ENCODE measurements at regions not wholly inside any gene's neighbourhood (a gene's known extent, or its start where the extent isn't known, plus 50 kb on each side); places are given as distances from the start of the nearest gene placed in this dataset.
"Not testable (repeated sequence)": the region's sequence is repeated elsewhere in the genome, so short reads cannot be mapped to it uniquely, and the experiment has no call there.

DNA sequence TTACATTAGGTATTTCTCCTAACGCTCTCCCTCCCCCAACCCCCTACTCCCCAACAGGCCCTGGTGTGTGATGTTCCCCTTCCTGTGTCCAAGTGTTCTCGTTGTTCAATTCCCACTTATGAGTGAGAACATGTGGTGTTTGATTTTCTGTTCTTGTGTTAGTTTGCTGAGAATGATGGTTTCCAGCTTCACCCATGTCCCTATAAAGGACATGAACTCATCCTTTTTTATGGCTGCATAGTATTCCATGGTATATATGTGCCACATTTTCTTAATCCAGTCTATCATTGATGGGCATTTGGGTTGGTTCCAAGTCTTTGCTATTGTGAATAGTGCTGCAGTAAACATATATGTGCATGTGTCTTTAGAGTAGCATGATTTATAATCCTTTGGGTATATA is 162.1 kb upstream of the DLX2 start:
- DNase-seq, result not testable (repeated sequence)

DNA sequence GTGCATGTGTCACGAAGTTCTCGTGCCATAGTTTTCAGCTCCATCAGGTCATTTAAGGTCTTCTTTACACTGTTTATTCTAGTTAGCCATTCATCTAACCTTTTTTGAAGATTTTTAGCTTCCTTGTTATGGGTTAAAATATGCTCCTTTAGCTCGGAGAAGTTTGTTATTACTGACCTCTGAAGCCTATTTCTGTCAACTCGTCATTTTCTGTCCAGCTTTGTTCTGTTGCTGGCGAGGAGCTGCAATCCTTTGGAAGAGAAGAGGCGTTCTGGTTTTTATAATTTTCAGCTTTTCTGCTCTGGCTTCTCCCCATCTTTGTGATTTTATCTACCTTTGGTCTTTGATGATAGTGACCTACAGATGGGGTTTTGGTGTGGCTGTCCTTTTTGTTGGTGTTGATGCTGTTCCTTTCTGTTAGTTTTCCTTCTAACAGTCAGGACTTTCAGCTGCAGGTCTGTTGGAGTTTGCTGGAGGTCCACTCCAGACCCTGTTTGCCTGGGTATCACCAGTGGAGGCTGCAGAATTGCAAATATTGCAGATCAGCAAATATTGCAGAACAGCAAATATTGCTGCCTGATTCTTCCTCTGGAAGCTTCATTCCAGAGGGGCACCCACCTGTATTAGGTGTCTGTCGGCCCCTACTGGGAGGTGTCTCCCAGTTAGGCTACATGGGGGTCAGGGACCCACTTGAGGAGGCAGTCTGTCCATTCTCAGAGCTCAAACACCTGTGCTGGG is 157.7 kb upstream of the ITGA6 start:
- DNase-seq, result not testable (repeated sequence)

DNA sequence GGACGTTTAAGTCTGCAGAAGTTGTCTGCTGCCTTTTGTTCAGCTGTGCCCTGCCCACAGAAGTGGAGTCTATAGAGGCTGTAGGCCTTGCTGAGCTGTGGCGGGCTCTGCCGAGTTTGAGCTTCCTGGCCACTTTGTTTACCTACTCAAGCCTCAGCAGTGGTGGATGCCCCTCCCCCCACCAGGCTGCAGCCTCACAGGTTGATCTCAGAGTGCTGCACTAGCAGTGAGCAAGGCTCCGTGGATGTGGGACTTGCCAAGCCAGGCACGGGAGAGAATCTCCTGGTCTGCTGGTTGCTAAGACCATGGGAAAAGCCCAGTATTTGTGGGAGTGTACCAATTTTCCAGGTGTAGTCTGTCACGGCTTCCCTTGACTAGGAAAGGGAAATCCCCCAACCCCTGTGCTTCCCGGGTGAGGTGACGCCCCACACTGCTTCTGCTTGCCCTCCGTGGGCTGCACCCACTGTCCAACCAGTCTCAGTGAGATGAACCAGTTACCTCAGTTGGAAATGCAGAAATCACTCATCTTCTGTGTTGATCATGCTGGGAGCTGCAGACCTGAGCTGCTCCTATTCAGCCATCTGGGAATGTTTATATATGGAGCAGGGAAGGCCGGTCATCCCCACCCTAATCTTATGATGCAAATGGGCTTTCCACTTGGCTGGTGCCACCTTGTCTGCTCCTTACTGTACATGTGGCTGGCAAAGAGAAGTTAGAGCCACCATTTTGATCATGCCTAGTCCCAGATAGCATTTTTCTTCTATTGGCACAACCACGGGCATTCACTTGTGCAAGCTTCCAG is 156.9 kb upstream of the ITGA6 start:
- no peak for DNase-seq

DNA sequence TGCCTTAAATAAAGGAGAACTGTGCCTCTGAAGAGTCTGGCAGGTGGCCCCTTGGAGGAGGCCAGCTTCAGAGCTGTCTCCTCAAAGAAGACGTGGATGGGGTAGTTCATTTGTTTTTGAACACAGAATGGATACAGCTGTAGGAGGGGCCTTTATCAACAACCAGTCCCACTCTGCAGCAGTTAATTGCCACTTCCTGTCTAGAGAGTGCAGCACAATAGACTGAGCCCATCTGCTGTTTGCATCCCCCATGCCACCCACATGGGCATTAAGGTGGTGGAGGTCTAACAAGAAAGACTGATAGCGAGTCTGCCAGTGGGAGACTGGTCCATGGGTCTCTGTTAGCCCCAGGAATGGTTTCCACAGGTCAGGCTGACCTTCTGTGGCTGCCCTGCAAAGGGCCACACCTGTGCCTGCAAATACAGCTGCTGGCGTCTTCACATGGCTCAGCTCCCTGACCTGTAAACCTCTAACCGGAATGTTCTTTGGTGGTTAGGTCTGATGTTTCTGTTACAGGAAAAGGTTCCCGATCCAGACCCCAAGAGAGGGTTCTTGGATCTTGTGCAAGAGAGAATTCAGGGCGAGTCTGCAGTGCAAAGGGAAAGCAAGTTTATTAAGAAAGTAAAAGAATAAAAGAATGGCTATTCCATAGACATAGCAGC is 153.3 kb upstream of the ITGA6 start:
- DNase-seq, result no peak

DNA sequence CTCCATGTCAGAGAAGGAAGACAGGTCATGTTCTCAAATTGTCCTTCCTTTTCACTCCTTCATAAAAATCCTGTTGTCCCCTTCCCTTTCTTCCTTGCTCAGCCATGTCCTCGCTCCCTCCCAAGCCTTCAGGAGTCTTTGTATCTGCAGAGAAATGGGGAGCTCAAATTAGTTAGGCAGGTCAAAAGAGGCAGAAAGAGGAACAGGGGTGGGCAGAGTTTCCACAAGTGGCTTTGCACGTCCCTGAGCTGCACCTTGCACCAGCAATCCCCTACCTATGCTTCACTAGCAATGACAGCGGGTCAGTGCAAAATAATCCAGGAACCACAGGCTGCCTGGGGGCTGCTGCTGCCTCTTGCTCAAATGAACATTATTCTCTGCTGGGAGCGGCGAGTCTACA is 152.1 kb upstream of the ITGA6 start:
- DNase-seq, result no peak

DNA sequence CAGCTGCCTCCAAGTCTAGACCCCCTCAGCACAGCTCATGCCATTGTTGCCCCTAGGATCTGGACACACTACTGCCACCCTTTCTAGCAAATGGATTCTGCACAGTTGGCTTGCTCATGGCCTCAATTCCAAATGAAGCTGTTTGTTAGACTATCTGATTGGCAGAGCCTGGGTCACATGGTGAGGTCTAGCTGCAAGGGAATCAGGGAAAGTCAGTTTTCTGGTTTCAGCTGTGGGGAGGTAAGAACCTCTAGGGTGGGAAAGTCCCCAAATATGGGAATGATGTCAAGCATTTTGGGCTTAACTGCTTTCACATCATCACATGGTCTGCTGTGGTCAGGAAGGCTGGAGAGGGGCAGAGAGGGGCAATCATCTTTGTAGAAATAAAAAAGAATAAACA is 150.4 kb upstream of the ITGA6 start:
- no peak for DNase-seq

DNA sequence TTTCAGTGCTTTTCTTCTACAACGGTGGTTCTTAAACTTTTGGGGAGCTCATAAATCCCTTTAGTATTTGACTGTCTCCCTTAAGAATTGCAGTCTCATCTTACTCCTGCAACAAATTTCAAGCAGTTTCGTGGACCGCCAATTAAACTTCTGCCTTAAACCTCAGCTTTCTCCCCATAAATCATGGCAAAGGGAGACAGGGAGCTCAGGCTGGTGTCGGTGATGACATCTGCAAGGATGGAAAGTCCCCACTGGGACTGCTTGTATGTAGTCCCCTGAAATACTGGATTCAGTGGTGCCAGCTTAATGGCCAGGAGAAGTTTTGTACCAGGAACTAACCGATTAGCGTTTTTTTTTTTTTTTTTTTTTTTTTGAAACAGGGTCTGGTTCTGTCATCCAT is 148.7 kb upstream of the ITGA6 start:
- no peak for DNase-seq

DNA sequence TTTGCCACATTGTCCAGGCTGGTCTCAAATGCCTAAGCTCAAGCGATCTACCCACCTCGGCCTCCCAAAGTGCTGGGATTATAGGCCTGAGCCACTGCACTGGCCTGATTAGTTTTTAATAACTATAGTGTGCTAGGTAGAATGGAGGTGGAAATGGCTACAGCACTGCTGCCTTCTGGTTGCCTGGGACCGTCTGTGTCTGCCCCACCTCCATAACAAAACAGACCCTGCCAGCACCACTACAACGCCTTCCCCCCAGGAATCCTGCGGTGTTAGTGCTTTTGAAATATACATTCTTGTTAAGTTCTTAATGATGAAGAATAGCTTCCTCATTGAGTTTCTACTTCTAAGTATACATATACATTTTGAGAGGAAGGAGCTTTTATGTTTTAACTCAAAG is 148.2 kb upstream of the ITGA6 start:
- no peak for DNase-seq

DNA sequence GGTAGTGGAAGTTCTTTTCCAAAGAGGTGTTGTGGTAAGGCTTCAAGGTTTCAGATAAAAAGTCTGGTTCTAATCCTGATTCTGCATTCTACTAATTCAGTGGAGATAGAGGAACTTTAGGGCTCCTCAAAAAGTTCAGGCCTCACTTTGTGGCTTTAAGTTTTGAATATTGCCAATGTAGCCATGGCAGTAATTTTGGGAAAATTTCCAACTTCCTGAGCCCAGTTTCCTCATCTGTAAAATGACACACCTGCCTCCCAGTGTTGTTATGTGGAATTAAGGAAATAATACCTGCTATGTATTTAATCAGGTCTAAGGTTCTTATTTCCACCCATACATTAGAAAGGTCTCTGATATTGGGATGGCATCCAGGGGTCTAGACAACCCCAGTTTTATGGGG is 147.6 kb upstream of the ITGA6 start:
- DNase-seq, result no peak

DNA sequence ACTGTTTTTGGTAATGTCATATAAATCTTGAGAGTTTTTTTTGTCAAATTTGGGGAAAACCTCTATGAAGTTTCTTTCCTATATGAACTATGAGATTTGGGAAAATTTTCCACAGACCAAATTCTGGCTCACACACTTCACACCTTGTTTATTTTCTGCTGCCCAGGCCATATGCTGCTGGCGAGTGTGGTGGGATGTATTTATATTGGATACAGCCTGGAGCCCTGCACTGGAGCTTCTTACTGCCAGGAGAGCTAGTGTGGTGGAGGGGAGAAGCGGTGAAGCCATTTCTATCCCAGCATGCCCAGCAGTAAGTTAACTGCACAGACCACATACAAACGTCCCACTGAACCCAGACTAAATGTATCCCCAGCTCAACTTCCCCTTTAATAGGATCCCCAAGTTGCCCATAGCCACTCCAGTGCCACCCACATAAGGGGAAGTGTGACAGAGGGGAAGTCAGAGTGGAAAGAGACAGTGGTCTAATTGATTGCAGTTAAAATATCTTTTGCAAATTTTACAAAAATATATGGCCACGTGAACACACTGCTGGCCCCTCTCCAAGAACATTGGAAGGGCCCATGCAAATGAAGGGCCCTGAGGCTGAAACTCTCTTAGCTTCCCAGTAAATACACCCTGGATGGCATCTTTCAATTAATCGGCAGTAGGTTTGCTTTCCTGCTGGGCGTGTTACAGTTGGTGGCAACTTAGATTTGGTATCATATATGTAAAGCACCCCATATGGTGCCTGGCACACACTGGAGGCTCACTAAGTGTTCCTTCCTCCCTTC is 146.6 kb upstream of the ITGA6 start:
- DNase-seq, result no peak

DNA sequence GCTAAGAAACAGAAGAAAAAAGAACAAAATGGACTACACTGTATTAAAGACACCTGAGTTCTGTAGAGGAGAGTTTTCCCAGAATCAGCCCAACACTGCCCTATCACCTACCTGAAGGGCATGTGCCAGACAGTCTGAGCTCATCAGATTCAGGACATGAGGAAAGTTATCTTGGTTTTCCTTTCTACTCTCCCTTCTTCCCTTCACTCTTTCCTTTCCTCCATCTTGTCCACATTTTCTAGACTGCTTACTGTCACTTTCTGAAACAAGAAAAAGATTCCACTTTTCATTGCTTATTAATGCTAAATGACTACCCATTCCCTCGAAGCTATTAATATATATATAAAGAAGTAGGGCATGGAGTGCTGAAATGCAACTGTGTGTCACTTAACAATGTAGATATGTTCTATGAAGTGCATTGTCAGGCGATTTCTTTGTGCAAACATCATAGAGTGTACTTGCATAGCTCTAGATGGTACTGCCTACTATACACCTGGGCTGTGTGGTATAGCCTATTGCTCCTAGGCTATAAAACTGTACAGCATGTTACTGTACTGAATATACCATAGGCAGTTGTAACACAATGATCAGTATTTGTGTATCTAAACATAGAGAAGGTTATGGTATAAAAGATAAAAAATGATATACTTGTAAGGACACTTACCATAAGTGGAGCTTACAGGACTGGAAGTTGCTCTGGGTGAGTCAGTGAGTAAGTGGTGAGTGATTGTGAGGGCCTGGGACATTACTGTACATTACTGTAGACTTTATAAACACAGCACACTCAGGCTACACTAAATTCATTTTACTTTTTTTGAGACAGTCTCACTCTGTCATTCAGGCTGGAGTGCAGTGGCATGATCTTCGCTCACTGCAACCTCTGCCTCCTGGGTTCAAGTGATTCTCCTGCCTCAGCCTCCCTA is 145.5 kb upstream of the ITGA6 start:
- peak; percentile 81 for DNase-seq

DNA sequence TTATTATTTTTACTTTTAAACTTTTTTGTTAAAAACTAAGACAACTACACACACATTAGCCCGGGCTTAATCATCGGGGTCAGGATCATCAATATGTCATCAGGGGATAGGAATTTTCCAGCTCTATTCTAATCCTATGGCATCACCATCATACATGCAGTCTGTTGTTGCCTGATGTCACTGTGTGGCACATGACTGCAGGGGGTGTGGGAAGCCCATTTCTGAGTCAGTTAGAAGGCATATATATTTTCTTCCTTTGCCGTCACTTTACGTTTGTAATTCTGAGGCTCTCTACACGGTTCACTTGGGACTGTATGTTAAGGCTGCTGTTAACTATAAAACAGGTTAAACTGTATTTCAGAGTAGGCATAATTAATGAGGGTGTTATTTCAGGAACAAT is 144.4 kb upstream of the ITGA6 start:
- DNase-seq, result peak; percentile 91

DNA sequence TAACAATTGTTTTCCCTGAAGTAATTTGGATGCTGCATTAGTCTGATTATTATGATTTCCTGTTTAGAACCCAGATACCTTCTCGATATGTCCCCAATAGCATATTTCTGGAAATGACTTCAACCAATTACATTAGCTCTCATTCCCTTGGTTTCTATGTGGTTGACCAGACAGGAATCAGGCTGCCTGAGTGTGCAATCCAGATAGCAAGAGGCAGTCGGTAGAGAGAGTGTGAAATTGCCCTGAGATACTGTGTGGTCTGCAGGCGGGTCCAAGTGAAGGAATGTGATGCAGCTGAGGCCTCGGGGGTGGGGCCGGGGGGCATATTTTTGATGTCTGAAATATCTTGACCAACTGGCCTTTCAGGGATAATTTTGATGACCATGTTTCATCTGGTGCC is 143.9 kb upstream of the ITGA6 start:
- DNase-seq, result peak; percentile 65

DNA sequence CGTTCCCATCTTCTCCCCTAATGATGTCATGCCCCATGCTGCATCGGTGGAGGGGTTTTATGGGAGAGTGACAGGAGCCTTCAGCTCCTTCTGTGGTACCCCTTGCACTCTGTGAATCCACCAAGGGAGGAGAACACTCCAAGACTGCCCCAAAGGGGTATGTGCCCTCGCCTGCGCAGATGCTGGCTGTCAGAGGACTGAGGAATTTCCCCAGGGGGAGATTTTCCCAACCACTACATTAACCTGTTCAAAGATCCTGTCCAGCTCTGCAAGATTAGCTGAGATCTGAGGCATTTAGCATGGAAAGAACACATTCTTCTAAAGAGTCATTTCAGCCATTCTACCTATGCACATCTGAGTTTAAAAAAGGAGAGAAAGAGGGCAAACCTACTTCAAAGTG is 143.2 kb upstream of the ITGA6 start:
- DNase-seq, result no peak

DNA sequence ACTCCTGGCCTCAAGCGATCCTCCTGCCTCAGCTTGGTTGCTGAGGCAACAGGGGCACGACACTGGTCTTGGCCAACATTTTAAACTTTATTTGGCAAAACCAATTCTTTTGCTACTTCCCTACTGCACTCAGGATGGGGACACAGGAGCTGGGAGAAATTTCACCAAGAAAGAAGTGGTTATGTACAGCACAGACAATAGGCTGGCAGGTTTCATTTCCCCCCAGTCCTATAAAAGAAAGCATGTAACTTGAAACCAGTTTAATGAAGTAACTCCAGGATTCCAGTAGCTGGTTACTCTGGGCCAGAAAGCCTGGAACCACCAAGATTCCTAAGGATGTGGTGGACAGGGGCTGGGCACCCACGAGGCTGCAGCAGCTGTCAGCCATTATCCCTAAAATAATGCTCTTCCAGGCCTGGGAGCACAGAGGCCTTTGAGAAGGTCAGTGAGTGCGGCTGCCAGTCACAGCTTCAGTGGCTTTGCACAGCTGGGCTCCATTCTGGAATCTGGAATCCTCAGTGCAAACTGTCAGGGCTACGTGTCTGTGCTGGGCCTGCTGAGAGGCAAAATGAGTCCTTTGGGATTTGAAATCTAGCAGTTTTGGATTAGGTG is 142.3 kb upstream of the ITGA6 start:
- DNase-seq, result peak; percentile 84

DNA sequence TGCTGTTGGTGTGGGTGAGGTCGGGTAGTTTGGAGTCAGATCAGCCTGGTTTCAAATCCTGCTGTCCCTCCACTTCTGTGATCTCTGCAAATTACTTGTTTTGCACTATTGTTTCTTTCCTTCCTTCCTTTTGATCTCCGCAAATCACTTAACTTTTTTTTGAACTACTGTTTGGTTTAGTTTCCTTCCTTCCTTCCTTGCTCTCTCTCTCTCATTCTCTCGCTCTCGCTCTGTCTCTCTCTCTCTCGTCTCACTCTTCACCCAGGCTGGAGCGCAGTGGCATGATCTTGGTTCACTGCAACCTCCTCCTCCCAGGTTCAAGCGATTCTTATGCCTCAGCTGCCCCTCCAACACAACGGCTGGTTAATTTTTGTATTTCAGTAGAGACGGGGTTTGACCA is 141.6 kb upstream of the ITGA6 start:
- no peak for DNase-seq

DNA sequence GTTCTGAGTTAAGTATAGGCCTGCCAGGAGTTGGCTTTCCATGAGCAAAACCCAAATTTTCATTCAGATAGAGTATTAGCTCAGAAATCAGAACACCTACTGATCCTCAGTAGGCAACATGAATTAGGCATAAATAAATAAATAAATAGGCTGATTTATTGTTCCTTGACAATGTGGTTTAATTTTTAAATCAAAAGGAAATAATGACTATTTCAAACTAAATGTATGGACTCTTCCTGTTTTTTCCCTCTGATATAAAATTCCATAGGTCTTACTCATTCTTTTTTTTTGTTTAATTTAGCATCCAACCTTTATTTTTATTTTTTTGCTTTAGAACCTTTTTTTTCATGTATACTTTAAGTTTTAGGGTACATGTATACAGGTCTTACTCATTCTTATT is 140.2 kb upstream of the ITGA6 start:
- no peak for DNase-seq

DNA sequence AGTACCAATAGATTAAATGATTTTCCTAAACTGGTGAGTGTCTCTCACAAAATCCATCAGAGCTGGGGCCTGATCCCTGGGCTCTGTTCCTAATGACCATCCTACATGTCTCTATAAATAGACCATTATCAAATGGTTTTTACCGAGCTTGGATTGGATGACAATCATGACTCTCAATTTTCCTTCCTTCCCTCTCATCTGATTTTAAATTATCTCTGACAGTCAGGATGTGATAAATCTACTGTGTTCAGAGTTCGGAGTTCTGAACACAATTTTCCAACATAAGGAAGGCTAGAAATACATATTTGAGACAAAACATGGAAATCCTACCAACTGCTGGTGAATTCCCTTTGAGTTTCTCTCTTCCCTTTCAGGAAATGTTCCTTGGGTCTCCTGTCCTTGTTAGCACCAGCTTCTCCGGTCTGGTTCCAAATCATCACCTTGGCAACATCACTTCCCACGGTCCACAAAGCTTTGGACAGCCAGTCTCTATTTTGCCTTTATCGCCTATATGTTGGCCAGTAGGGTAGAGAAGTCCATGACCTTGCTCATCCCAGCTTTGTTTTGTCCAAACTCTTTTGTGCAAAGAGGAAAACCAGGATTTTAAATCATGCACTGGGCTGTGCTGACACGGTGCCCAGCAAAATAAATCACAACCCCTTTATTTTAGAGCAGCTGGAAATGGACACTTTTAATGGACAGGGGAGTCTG is 139.6 kb upstream of the ITGA6 start:
- DNase-seq, result no peak

DNA sequence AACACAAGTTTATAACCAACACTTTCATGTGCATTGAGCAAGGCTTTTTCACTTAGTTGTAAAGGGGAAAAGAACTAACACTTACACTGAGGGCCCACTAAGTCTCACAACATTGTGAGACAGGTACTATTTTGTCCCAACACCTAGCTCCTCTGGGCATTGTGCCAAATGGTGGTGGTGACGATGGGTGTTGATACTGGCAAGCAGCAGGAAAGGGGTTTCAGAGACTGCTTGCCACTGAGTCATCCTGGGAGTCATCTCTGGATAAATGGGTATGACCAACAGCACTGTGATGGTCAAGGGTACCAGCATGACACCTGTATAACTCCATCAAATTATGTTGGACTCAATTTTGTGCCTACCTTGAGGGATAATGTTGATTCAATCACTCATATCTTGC is 138.8 kb upstream of the ITGA6 start:
- DNase-seq, result no peak

DNA sequence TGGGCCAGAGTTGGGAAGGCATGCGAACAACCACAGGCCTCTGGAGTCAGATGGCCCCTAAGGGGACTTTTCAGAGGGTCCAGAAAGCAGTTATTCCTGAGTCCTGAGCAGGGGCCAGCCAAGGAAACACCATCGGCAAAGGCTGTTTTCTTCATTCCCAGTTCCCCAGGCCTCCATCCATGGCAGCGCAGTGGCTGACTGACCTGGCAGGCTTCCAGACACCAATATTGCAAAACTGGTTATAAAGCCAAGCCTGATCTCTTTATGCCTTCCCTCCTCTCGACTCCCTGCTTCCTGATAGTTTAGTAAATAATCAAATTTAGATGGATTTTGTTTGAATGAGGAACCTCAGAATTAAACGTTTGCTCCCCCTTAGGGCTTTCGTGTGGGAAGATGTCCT is 133.4 kb upstream of the ITGA6 start:
- peak; percentile 43 for DNase-seq

DNA sequence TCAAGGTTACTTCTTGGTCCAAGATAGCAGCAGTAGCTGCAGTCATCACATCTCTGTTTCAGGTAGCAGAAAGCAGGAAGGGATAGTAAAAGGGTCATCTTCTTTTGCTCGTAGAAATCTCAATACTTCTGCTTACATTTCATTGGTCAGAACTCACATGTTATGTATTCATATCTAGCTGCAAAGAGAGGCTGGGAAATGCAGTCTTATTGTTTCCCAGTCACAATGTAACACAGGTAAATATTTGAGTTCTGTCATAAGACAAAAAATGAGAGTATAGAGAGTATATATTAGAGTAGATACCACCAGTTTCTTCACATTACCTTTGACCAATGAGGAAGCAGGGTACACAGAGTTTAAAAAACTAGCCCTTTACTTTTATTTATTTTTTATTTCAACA is 132.4 kb upstream of the ITGA6 start:
- no peak for DNase-seq
